SH-SY5Y (cell line): ENCODE measurements at regions not wholly inside any gene's neighbourhood (a gene's known extent, or its start where the extent isn't known, plus 50 kb on each side); places are given as distances from the start of the nearest gene placed in this dataset.

Experiments used
- GATA2 ChIP-seq: IDR thresholded peaks from 2 replicates; pipeline ENCODE4 v1.6.1; 2011; ENCODE audit warnings: mild to moderate bottlenecking, low read depth, low read length
- GATA3 ChIP-seq: IDR thresholded peaks from 2 replicates; pipeline ENCODE4 v1.6.1; 2011; ENCODE audit warnings: low read depth, mild to moderate bottlenecking, low read length, moderate library complexity

DNA sequence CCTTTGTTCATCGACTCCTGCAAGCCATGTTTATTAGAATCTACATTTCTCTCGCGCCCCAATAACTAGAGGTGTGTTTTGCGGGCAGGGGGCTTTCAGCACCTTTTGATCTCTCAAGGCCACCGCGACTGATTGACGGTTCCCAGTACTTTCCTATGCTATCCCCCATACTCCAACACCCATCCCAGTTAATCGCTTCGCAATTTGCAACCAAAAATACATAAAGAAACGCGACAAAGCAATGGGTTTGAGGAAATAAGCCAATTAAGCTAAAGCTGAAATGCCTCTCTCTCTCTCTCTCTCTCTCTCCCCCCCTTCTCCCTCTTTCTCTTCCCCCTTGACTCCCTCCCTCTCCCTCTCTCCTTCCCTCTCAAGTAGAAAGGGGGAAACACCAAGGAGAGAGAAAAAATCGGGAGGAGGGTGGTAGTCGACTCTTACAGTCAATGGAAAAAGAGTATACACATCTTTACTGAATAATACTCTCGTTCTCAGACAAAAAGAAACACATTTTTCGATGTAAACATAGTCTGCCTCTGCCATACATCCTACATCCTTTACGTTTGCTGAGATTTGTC is 128.0 kb upstream of the DPYD start:
- TF ChIP-seq GATA2 (no peak), GATA3 (no peak)
